ENCODE measurements at regions not wholly inside any gene's neighbourhood (a gene's known extent, or its start where the extent isn't known, plus 50 kb on each side); places are given as distances from the start of the nearest gene placed in this dataset.
"Not testable (repeated sequence)": the region's sequence is repeated elsewhere in the genome, so short reads cannot be mapped to it uniquely, and the experiment has no call there.

- TF ChIP-seq CTCF, POLR2A, POLR2AphosphoS5 (IDR thresholded peaks at IDR 0.05): not testable (repeated sequence)
Measured at GRCh38 chr21:5055027-5055754, 5466.2 kb upstream of the TPTE start.
